Activated B cell treated with CpG ODN at 0.5 μM for 24 hours (primary cell): ENCODE measurements at regions not wholly inside any gene's neighbourhood (a gene's known extent, or its start where the extent isn't known, plus 50 kb on each side); places are given as distances from the start of the nearest gene placed in this dataset.
"Not testable (repeated sequence)": the region's sequence is repeated elsewhere in the genome, so short reads cannot be mapped to it uniquely, and the experiment has no call there.

Experiments used
- ATAC-seq: fragments of 200-7000 bp; cut with Tn5 transposase; one replicate; pipeline ENCODE4 v1.10.0; 2021; ENCODE audit warnings: low read depth, mild to moderate bottlenecking, moderate library complexity
- CTCF ChIA-PET: fragments of 350-600 bp; sonication (Branson Sonifier 250); formaldehyde crosslinking; loops from one replicate; lab custom pipeline; 2021; ENCODE audit warnings: antibody characterized with exemption; lab: Charles Lee
- POLR2A ChIA-PET: fragments of 350-600 bp; sonication (Branson Sonifier 250); formaldehyde crosslinking; loops from one replicate; lab custom pipeline; 2021; ENCODE audit warnings: antibody characterized with exemption; lab: Charles Lee
- DNase-seq: peaks from one replicate; pipeline ENCODE4 v3.0.0; 2022
- H3K27ac Mint-ChIP-seq: one replicate; pipeline ENCODE4 v1.8.0; 2020; ENCODE audit warnings: mixed read lengths
- H3K27me3 Mint-ChIP-seq: one replicate; pipeline ENCODE4 v1.8.0; 2021; ENCODE audit warnings: mixed read lengths
- H3K36me3 Mint-ChIP-seq: one replicate; pipeline ENCODE4 v1.8.0; 2021; ENCODE audit warnings: low read depth, mixed read lengths
- H3K4me1 Mint-ChIP-seq: one replicate; pipeline ENCODE4 v1.8.0; 2021; ENCODE audit warnings: mixed read lengths
- H3K4me3 Mint-ChIP-seq: one replicate; pipeline ENCODE4 v1.8.0; 2020; ENCODE audit warnings: mild to moderate bottlenecking, mixed read lengths
- H3K9me3 Mint-ChIP-seq: one replicate; pipeline ENCODE4 v1.8.0; 2020; ENCODE audit warnings: mixed read lengths
- CTCF ChIP-seq: fragments of 200-600 bp; IDR thresholded peaks from one replicate; pipeline ENCODE4 v1.8.0; 2022; ENCODE audit warnings: antibody characterized with exemption, mild to moderate bottlenecking
- intact Hi-C: fragments of 100-400 bp; cut with micrococcal nuclease; formaldehyde crosslinking; loops from one replicate; pipeline ENCODE4 v1.15.1; 2024

GRCh38 chr7:121730869-121731268 is 142.1 kb upstream of the PTPRZ1 start:
- ATAC-seq (no peak), DNase-seq (no peak)
- H3K36me3 Mint-ChIP-seq: peaks cover under 1% of the 10 kb centered on the region
- no peak overlapping the region for H3K4me3 Mint-ChIP-seq
- no peak overlapping the region for H3K27ac Mint-ChIP-seq
- intact Hi-C loops: no loop called here
- H3K27me3 Mint-ChIP-seq: no peaks in the 10 kb centered on the region
- no peaks in the 10 kb centered on the region for H3K4me1 Mint-ChIP-seq
- POLR2A ChIA-PET: no interaction called here
- CTCF ChIA-PET: no interaction called here
- TF ChIP-seq CTCF: no peak
- H3K9me3 Mint-ChIP-seq: peaks cover 7% of the 10 kb centered on the region

GRCh38 chr7:121714559-121715303 is 158.2 kb upstream of the PTPRZ1 start:
- Mint-ChIP-seq H3K36me3 (no peaks in the 10 kb centered on the region), H3K27me3 (no peaks in the 10 kb centered on the region), H3K9me3 (no peaks in the 10 kb centered on the region), H3K27ac (no peak overlapping the region), H3K4me3 (no peak overlapping the region), H3K4me1 (no peaks in the 10 kb centered on the region)
- no peak for ATAC-seq
- CTCF ChIA-PET: no interaction called here
- POLR2A ChIA-PET: no interaction called here
- no peak for DNase-seq
- no peak for TF ChIP-seq CTCF
- intact Hi-C loops: no loop called here

GRCh38 chr7:121712961-121713360 is 160.0 kb upstream of the PTPRZ1 start:
- CTCF ChIA-PET, H3K36me3 Mint-ChIP-seq, H3K4me1 Mint-ChIP-seq, H3K27ac Mint-ChIP-seq, H3K4me3 Mint-ChIP-seq, DNase-seq, POLR2A ChIA-PET, H3K9me3 Mint-ChIP-seq, ATAC-seq, H3K27me3 Mint-ChIP-seq, intact Hi-C loops: not testable (repeated sequence)

- DNase-seq (no peak), ATAC-seq (no peak)
- no peak overlapping the region for H3K4me3 Mint-ChIP-seq
- no peak overlapping the region for H3K27ac Mint-ChIP-seq
- H3K36me3 Mint-ChIP-seq: no peaks in the 10 kb centered on the region
- ChIA-PET CTCF (no interaction called here), POLR2A (no interaction called here)
- H3K27me3 Mint-ChIP-seq: no peaks in the 10 kb centered on the region
- intact Hi-C loops: no loop called here
- no peaks in the 10 kb centered on the region for H3K4me1 Mint-ChIP-seq
- no peaks in the 10 kb centered on the region for H3K9me3 Mint-ChIP-seq
- no peak for TF ChIP-seq CTCF
Observed at GRCh38 chr7:121697731-121698316, 175.1 kb upstream of the PTPRZ1 start.

- ChIA-PET POLR2A (no interaction called here), CTCF (no interaction called here)
- no peaks in the 10 kb centered on the region for H3K9me3 Mint-ChIP-seq
- H3K4me3 Mint-ChIP-seq: no peak overlapping the region
- intact Hi-C loops: no loop called here
- no peaks in the 10 kb centered on the region for H3K4me1 Mint-ChIP-seq
- DNase-seq: no peak
- no peak for TF ChIP-seq CTCF
- no peaks in the 10 kb centered on the region for H3K27me3 Mint-ChIP-seq
- H3K36me3 Mint-ChIP-seq: no peaks in the 10 kb centered on the region
- no peak for ATAC-seq
- H3K27ac Mint-ChIP-seq: no peak overlapping the region
Observed at GRCh38 chr7:121696954-121697353, 176.0 kb upstream of the PTPRZ1 start.
